WTC11 (cell line): ENCODE measurements at regions not wholly inside any gene's neighbourhood (a gene's known extent, or its start where the extent isn't known, plus 50 kb on each side); places are given as distances from the start of the nearest gene placed in this dataset.

ENCODE experiments used
- CBFB ChIP-seq: sonication (generic); formaldehyde crosslinking; IDR thresholded peaks from 2 replicates; pipeline ENCODE4 v1.8.1; 2022; ENCODE audit warnings: mild to moderate bottlenecking, low read depth, missing genetic modification reagents
- CREB1 ChIP-seq: sonication (generic); formaldehyde crosslinking; IDR thresholded peaks from 2 replicates; pipeline ENCODE4 v1.8.0; 2023; ENCODE audit warnings: mild to moderate bottlenecking, missing genetic modification reagents
- IRF2 ChIP-seq: sonication (generic); formaldehyde crosslinking; IDR thresholded peaks from 2 replicates; pipeline ENCODE4 v1.8.0; 2022; ENCODE audit warnings: low read depth, missing genetic modification reagents, borderline replicate concordance
- JUN ChIP-seq: sonication (generic); formaldehyde crosslinking; IDR thresholded peaks from 2 replicates; pipeline ENCODE4 v1.8.0; 2023; ENCODE audit warnings: mild to moderate bottlenecking, missing genetic modification reagents
- NFATC4 ChIP-seq: fragments of 250-450 bp; sonication (Bioruptor Pico); IDR thresholded peaks from 2 replicates; pipeline ENCODE4 v1.9.0; 2021; ENCODE audit warnings: mild to moderate bottlenecking
- NR3C1 ChIP-seq: sonication (generic); formaldehyde crosslinking; conservative IDR thresholded peaks from 2 replicates; pipeline ENCODE4 v1.8.1; 2023; ENCODE audit warnings: low read depth, mild to moderate bottlenecking, missing genetic modification reagents
- ZNF416 ChIP-seq: fragments of 250-450 bp; sonication (Bioruptor Pico); IDR thresholded peaks from 2 replicates; pipeline ENCODE4 v1.9.0; 2021; ENCODE audit warnings: mild to moderate bottlenecking, inconsistent platforms
- TF ChIP-seq, protein P1 (sequence below): sonication (generic); formaldehyde crosslinking; IDR thresholded peaks from 2 replicates; pipeline ENCODE4 v1.8.1; 2022; ENCODE audit warnings: low read depth, missing genetic modification reagents, borderline replicate concordance
- TF ChIP-seq, protein P2 (sequence below): fragments of 200-600 bp; IDR thresholded peaks from 2 replicates; pipeline ENCODE4 v1.8.0; 2022; ENCODE audit warnings: antibody characterized with exemption
- TF ChIP-seq, protein P3 (sequence below): sonication (generic); formaldehyde crosslinking; IDR thresholded peaks from 2 replicates; pipeline ENCODE4 v1.8.0; 2022; ENCODE audit warnings: mild to moderate bottlenecking, missing genetic modification reagents
- TF ChIP-seq, protein P4 (sequence below): sonication (generic); formaldehyde crosslinking; conservative IDR thresholded peaks from 2 replicates; pipeline ENCODE4 v1.8.1; 2022; ENCODE audit warnings: mild to moderate bottlenecking, missing genetic modification reagents
- TF ChIP-seq, protein P5 (sequence below): sonication (generic); formaldehyde crosslinking; IDR thresholded peaks from 2 replicates; pipeline ENCODE4 v1.8.0; 2022; ENCODE audit warnings: mild to moderate bottlenecking, missing genetic modification reagents

DNA sequence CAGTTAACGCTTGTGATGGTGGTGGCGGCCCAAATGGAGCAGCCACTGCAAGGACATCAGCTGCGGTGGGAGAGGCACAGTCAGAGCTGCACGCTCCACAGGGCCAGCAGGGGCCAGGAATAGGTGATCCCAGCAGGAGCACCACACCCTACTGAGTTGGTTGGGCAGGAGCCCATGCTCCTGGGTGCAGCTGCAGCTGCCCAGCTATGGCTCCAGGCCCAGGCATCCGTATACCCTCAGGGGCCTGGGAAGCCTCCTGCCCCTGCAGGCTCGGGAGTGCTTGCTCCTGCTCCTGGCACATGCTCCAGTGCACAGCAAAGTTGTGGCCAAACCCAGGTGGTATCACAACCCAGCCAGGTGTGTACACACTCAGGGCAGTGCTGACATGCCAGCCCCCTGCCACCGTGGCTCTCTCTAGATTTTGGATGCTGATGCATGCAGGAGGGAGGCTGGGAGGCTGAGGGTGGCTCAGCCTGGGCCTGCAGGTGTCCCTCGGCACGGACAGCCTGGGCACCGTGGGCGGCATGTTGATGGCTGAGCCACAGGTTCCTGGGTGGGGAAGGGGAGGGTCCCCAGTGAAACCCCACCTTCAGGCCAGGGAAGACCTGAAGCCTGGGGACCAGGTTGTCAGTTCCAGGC is 150.2 kb downstream of the CXXC4 start:
- TF ChIP-seq JUN (CRISPR knock-in tag) (no peak), IRF2 (no peak), NR3C1 (CRISPR knock-in tag) (no peak), NFATC4 (CRISPR knock-in tag) (no peak), ZNF416 (no peak), CREB1 (CRISPR knock-in tag) (no peak), CBFB (CRISPR knock-in tag) (no peak)
- TF ChIP-seq, protein P1, sequence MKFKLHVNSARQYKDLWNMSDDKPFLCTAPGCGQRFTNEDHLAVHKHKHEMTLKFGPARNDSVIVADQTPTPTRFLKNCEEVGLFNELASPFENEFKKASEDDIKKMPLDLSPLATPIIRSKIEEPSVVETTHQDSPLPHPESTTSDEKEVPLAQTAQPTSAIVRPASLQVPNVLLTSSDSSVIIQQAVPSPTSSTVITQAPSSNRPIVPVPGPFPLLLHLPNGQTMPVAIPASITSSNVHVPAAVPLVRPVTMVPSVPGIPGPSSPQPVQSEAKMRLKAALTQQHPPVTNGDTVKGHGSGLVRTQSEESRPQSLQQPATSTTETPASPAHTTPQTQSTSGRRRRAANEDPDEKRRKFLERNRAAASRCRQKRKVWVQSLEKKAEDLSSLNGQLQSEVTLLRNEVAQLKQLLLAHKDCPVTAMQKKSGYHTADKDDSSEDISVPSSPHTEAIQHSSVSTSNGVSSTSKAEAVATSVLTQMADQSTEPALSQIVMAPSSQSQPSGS (CRISPR knock-in tag): no peak
- TF ChIP-seq, protein P2, sequence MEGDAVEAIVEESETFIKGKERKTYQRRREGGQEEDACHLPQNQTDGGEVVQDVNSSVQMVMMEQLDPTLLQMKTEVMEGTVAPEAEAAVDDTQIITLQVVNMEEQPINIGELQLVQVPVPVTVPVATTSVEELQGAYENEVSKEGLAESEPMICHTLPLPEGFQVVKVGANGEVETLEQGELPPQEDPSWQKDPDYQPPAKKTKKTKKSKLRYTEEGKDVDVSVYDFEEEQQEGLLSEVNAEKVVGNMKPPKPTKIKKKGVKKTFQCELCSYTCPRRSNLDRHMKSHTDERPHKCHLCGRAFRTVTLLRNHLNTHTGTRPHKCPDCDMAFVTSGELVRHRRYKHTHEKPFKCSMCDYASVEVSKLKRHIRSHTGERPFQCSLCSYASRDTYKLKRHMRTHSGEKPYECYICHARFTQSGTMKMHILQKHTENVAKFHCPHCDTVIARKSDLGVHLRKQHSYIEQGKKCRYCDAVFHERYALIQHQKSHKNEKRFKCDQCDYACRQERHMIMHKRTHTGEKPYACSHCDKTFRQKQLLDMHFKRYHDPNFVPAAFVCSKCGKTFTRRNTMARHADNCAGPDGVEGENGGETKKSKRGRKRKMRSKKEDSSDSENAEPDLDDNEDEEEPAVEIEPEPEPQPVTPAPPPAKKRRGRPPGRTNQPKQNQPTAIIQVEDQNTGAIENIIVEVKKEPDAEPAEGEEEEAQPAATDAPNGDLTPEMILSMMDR: no peak
- TF ChIP-seq, protein P3, sequence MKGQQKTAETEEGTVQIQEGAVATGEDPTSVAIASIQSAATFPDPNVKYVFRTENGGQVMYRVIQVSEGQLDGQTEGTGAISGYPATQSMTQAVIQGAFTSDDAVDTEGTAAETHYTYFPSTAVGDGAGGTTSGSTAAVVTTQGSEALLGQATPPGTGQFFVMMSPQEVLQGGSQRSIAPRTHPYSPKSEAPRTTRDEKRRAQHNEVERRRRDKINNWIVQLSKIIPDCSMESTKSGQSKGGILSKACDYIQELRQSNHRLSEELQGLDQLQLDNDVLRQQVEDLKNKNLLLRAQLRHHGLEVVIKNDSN: no peak
- TF ChIP-seq, protein P4, sequence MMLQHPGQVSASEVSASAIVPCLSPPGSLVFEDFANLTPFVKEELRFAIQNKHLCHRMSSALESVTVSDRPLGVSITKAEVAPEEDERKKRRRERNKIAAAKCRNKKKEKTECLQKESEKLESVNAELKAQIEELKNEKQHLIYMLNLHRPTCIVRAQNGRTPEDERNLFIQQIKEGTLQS: no peak
- TF ChIP-seq, protein P5, sequence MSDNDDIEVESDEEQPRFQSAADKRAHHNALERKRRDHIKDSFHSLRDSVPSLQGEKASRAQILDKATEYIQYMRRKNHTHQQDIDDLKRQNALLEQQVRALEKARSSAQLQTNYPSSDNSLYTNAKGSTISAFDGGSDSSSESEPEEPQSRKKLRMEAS: no peak
